ENCODE measurements at regions not wholly inside any gene's neighbourhood (a gene's known extent, or its start where the extent isn't known, plus 50 kb on each side); places are given as distances from the start of the nearest gene placed in this dataset.

DNA sequence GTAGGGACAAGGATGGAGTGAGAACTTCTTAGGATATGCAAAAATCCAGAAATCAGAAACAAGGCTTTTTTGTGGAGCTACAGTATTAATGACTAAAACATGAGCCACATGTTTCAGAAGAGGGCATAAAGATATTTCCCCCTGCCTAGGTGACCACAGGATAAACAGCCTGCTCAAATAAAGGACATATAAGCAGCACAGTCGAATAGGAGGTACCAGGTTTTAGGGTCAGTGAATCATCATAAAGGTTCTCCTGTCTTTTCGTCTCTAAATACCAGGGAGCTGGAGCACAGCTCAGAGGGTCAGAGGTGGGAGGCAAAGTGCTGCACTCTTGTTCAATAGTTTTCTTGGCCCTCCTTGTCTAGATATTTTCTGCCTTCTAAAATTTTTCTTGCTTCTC lies 211.9 kb upstream of the HS3ST1 start:
- 100% methylated on average over 2 of the region's 2 CpGs for WGBS (ENCODE audit: insufficient coverage)

GRCh38 chr4:11636551-11636950 lies 207.9 kb upstream of the HS3ST1 start:
- H3K27ac ChIP-seq (ENCODE audit: low read length in 2 of 2): no peak overlapping the region
- WGBS (ENCODE audit: insufficient coverage): 90% methylated on average over 2 of the region's 4 CpGs
- Mint-ChIP-seq H3K27ac (no peak overlapping the region), H3K27me3 (no peaks in the 10 kb centered on the region), H3K9me3 (ENCODE audit: insufficient read depth) (peaks cover 2% of the 10 kb centered on the region), H3K4me1 (no peaks in the 10 kb centered on the region), H3K4me3 (no peak overlapping the region)
- H3K4me3 ChIP-seq (ENCODE audit: control extremely low read depth in 1 of 5, extremely low read depth in 1 of 5, insufficient read depth in 1 of 5, low read depth in 2 of 5, low read length in 4 of 5): no peak overlapping the region
- ATAC-seq (ENCODE audit: low read depth) (no peak), DNase-seq (no peak)
- intact Hi-C loops (cut with micrococcal nuclease): no loop called here
- CTCF ChIA-PET: no interaction called here
- no peaks in the 10 kb centered on the region for H3K4me1 ChIP-seq (ENCODE audit: control insufficient read depth in 2 of 2, insufficient read depth in 2 of 2, low read length in 2 of 2)
- H3K9ac ChIP-seq (ENCODE audit: low read length): no peak overlapping the region
- H3K4me2 ChIP-seq (replicated peaks; ENCODE audit: low read depth, low read length, poor library complexity, severe bottlenecking): no peak overlapping the region
- no peak overlapping the region for H2AFZ ChIP-seq (ENCODE audit: insufficient read depth, low read depth, low read length, poor library complexity, severe bottlenecking)
- peaks cover 0 to 1% (median 0%) of the 10 kb centered on the region in 3 donors for H3K9me3 ChIP-seq (ENCODE audit: control extremely low read depth in 1 of 3, control insufficient read depth in 2 of 3, insufficient read depth in 1 of 3, low read length in 2 of 3)
- POLR2A ChIA-PET: no interaction called here
- H3K79me2 ChIP-seq (ENCODE audit: control insufficient read depth, insufficient read depth, low read length): no peaks in the 10 kb centered on the region
- no peaks in the 10 kb centered on the region for H3K27me3 ChIP-seq (replicated peaks in 1 of 4; ENCODE audit: control extremely low read depth in 1 of 4, control insufficient read depth in 3 of 4, insufficient read depth in 4 of 4, low read length in 3 of 4)
- H3K36me3 ChIP-seq (replicated peaks in 1 of 2; ENCODE audit: control extremely low read depth in 1 of 2, control insufficient read depth in 1 of 2, extremely low read depth in 1 of 2, insufficient read depth in 2 of 2, low read length in 1 of 2): no peaks in the 10 kb centered on the region
- no peaks in the 10 kb centered on the region for H4K20me1 ChIP-seq (ENCODE audit: control insufficient read depth, insufficient read depth, low read length, poor library complexity, severe bottlenecking)
- TF ChIP-seq CTCF (IDR thresholded peaks at IDR 0.05) (no peak), EZH2 (IDR thresholded peaks at IDR 0.05; ENCODE audit: borderline replicate concordance, insufficient read depth, low read depth, low read length, poor library complexity, severe bottlenecking) (no peak)

More for the DNA sequence above, 211.9 kb upstream of the HS3ST1 start:
- no peak for DNase-seq
- Histone ChIP-seq H3K9ac (ENCODE audit: low read length) (no peak overlapping the region), H3K79me2 (ENCODE audit: control insufficient read depth, insufficient read depth, low read length) (no peaks in the 10 kb centered on the region), H3K9me3 (ENCODE audit: control extremely low read depth in 1 of 3, control insufficient read depth in 2 of 3, insufficient read depth in 1 of 3, low read length in 2 of 3) (peaks cover 0 to 1% (median 0%) of the 10 kb centered on the region in 3 donors), H2AFZ (ENCODE audit: insufficient read depth, low read depth, low read length, poor library complexity, severe bottlenecking) (no peak overlapping the region), H3K27ac (ENCODE audit: low read length in 2 of 2) (no peak overlapping the region), H4K20me1 (ENCODE audit: control insufficient read depth, insufficient read depth, low read length, poor library complexity, severe bottlenecking) (no peaks in the 10 kb centered on the region), H3K27me3 (replicated peaks in 1 of 4; ENCODE audit: control extremely low read depth in 1 of 4, control insufficient read depth in 3 of 4, insufficient read depth in 4 of 4, low read length in 3 of 4) (no peaks in the 10 kb centered on the region), H3K4me1 (ENCODE audit: control insufficient read depth in 2 of 2, insufficient read depth in 2 of 2, low read length in 2 of 2) (no peaks in the 10 kb centered on the region), H3K4me2 (replicated peaks; ENCODE audit: low read depth, low read length, poor library complexity, severe bottlenecking) (no peak overlapping the region), H3K36me3 (replicated peaks in 1 of 2; ENCODE audit: control extremely low read depth in 1 of 2, control insufficient read depth in 1 of 2, extremely low read depth in 1 of 2, insufficient read depth in 2 of 2, low read length in 1 of 2) (no peaks in the 10 kb centered on the region), H3K4me3 (ENCODE audit: control extremely low read depth in 1 of 5, extremely low read depth in 1 of 5, insufficient read depth in 1 of 5, low read depth in 2 of 5, low read length in 4 of 5) (no peak overlapping the region)
- ATAC-seq (ENCODE audit: low read depth): no peak
- ChIA-PET POLR2A (no interaction called here), CTCF (no interaction called here)
- no peaks in the 10 kb centered on the region for H3K27me3 Mint-ChIP-seq
- intact Hi-C loops (cut with micrococcal nuclease): no loop called here
- H3K4me3 Mint-ChIP-seq: no peak overlapping the region
- no peaks in the 10 kb centered on the region for H3K4me1 Mint-ChIP-seq
- no peak for TF ChIP-seq EZH2 (IDR thresholded peaks at IDR 0.05; ENCODE audit: borderline replicate concordance, insufficient read depth, low read depth, low read length, poor library complexity, severe bottlenecking)
- no peak for TF ChIP-seq CTCF (IDR thresholded peaks at IDR 0.05)
- no peak overlapping the region for H3K27ac Mint-ChIP-seq
- H3K9me3 Mint-ChIP-seq (ENCODE audit: insufficient read depth): peaks cover 2% of the 10 kb centered on the region

Measured in B cell (primary cell).